ENCODE measurements at regions not wholly inside any gene's neighbourhood (a gene's known extent, or its start where the extent isn't known, plus 50 kb on each side); places are given as distances from the start of the nearest gene placed in this dataset.

DNA sequence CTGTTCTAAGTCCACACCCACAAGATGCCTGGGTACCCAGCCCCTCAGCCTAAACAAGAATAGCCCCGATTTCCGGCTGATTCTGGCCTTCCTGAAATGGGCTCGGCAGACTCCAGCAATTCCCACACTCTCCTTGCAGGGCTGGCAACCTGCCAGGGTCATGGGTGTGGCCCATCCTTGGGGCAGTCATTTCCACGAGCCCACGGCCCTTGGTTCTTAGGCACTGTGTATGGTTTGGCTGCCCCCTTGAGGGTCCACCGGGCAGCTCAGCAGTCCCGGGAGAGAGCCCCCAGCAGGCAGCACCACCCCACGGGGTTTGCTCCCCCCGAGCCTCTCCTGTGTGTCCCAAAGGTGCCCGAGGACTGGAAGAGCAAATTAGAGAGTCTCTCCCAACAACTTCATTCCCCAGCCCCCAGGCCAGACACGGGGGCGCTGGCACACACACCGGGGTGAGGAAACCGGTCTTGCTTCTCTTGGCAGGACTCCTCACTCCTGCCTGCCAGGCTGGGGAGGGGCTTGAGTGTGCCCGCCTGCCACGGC is 142.2 kb downstream of the EMX2 start:
- Mint-ChIP-seq H3K27me3 (peaks cover 7 to 19% of the 10 kb centered on the region in 2 donors), H3K4me1 (ENCODE audit: low read depth in 2 of 2) (no peaks in the 10 kb centered on the region), H3K9me3 (no peaks in the 10 kb centered on the region), H3K27ac (no peak overlapping the region), H3K36me3 (ENCODE audit: insufficient read depth) (no peaks in the 10 kb centered on the region), H3K4me3 (no peak overlapping the region)
- no peak for ATAC-seq (replicated peaks)
- DNase-seq, result no peak

DNA sequence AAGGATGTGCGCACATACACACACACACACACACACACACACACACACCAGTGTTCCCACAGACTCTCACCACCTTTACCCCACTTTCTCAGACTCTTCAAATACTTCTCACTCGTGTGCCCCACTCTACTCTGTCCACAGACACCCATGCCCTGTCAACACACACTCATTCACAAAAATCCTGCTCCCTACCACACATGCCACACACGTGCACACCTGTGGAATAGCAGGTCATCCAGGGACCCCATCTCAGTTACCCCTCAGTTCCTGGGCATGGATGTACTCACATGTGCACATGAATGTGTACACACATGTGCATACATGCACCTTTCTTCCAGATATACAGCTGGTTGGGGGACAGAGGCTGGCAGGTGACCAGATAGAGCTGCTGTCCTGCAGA is 142.9 kb downstream of the EMX2 start:
- Mint-ChIP-seq H3K36me3 (ENCODE audit: insufficient read depth) (no peaks in the 10 kb centered on the region), H3K4me3 (no peak overlapping the region), H3K27ac (no peak overlapping the region), H3K4me1 (ENCODE audit: low read depth in 2 of 2) (no peaks in the 10 kb centered on the region), H3K9me3 (no peaks in the 10 kb centered on the region), H3K27me3 (peaks cover 7 to 19% of the 10 kb centered on the region in 2 donors)
- DNase-seq (no peak), ATAC-seq (replicated peaks) (no peak)

DNA sequence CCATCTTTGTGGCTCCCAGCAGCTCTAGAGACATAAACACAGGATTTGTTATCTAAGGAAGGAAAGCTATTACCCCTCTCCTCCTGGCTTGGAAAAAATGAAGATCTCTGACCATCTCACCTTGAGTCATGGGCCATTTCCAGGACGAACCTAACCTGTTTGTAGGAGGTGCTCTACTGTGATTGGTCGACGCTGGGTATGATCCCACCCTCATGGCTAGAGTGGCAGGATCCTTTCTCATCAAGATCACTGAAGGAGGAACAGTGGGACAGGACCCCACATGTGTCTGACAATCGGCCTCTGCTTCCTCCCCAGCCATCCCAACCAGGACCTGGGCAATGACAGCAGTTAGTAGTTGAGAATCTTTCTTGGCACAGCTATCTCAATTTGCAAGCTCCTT is 144.1 kb downstream of the EMX2 start:
- Mint-ChIP-seq H3K4me3 (no peak overlapping the region), H3K4me1 (ENCODE audit: low read depth in 2 of 2) (no peaks in the 10 kb centered on the region)
- no peak for ATAC-seq (replicated peaks)

DNA sequence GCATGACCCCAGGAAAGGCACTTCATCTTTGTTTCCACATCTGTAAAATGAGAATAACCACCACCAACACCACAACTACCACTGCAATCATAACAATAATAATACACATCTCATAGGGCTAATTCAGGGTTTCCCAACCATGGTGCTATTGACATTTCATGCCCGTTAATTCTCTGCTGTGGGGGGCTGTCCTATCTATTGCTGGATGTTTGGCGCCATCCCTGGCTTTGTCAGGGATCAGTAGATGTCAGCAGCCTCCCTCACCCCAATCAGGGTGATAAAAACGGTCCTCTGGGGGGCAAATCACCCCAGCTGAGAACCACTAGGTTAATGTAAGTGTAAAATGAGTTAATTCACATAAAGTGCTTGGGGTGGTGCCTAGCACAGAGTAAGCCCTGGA is 145.8 kb downstream of the EMX2 start:
- Mint-ChIP-seq H3K27me3 (peaks cover 7 to 34% of the 10 kb centered on the region in 2 donors), H3K36me3 (ENCODE audit: insufficient read depth) (no peaks in the 10 kb centered on the region), H3K27ac (no peak overlapping the region), H3K4me3 (no peak overlapping the region), H3K4me1 (ENCODE audit: low read depth in 2 of 2) (no peaks in the 10 kb centered on the region), H3K9me3 (no peaks in the 10 kb centered on the region)
- ATAC-seq (replicated peaks), result no peak
- no peak for DNase-seq

More for the DNA sequence above, 144.1 kb downstream of the EMX2 start:
- Mint-ChIP-seq H3K9me3 (no peaks in the 10 kb centered on the region), H3K36me3 (ENCODE audit: insufficient read depth) (no peaks in the 10 kb centered on the region), H3K27me3 (peaks cover 7 to 19% of the 10 kb centered on the region in 2 donors), H3K27ac (no peak overlapping the region)
- no peak for DNase-seq

DNA sequence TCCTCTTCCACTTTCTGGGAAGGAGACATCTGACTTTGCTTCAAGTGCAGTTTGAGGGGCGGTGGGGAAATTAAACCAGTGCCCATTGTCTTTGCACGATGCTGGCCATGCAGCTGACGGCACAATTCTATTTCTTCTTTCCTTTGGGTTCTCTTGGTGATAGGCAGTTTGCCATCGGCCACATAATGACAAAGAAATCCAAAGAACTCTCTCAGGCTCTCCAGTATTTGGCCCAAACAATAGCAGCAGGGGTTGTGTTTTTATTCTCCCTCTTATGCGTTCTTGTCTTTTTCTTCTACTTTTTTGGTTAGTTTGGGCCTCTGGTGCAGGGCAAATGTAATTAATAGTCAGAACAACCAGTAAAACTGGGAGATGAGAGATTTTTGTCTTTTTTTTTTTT is 147.0 kb downstream of the EMX2 start:
- Mint-ChIP-seq H3K36me3 (ENCODE audit: insufficient read depth) (no peaks in the 10 kb centered on the region), H3K9me3 (no peaks in the 10 kb centered on the region)
- ATAC-seq (replicated peaks), result no peak

DNA sequence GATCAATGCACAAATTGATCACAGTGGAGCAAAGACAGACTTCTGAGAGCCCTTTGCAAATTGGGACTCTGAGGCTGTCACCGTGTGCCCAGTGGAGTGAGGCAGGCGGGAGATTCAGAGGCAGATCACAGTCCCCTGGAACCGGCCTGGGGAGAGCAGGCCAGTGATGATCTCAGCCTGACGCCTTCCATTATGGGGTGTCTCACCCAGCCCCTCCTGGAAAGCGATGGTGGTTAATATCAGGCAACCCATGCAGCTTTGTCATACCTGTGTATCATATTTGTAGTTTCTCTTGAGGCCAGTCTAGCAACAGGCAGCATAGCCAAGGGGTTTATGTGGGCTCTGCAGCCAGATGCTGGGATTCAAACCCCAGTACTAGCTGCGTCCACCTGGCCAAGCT is 147.8 kb downstream of the EMX2 start:
- Mint-ChIP-seq H3K4me1 (ENCODE audit: low read depth in 2 of 2) (no peaks in the 10 kb centered on the region), H3K9me3 (no peaks in the 10 kb centered on the region), H3K36me3 (ENCODE audit: insufficient read depth) (no peaks in the 10 kb centered on the region), H3K27ac (no peak overlapping the region), H3K4me3 (no peak overlapping the region), H3K27me3 (peaks cover 3 to 34% of the 10 kb centered on the region in 2 donors)
- ATAC-seq (replicated peaks) (no peak), DNase-seq (no peak)

More for the DNA sequence above, 147.0 kb downstream of the EMX2 start:
- DNase-seq, result no peak
- no peak overlapping the region for H3K27ac Mint-ChIP-seq
- peaks cover 7 to 38% of the 10 kb centered on the region in 2 donors for H3K27me3 Mint-ChIP-seq
- H3K4me1 Mint-ChIP-seq (ENCODE audit: low read depth in 2 of 2), result no peaks in the 10 kb centered on the region
- no peak overlapping the region for H3K4me3 Mint-ChIP-seq

DNA sequence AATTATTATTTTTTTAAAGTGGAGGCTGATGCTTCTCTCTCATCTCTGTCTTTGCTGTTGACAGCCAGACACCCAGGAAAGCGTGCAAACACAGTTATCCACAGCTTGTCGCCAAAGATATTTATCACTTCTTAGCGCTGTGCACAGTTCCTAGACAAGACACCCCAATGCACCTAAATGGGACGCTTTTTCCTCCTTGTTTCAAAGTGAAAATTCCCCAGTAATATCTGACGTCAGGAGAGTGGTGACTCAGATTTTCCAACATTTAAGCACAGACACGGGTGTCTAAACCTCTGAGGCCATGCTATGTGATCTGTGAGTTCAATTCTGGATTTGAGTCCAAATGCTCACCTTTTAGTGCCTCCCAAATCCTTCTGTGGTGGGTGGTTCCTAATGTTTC is 151.6 kb downstream of the EMX2 start:
- DNase-seq, result no peak
- peaks cover 11 to 32% of the 10 kb centered on the region in 2 donors for H3K27me3 Mint-ChIP-seq

DNA sequence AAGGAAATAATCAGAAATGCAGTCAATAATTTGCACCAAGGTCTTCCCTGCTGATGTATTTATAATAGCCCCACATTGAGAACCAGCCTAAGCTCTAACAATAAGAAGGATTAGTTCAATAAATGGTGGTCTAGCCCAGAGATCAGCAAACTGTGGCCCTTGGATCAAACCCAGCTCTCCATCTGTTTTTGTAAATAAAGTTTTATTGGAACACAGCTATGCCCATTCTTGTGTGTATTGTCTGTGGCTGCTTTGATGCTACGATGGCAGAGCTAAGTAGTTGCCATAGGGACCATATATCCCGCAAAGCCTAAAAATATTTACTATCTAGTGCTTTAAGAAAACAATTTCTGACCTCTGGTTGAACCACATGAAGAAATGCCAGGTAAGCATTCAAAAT is 154.9 kb downstream of the EMX2 start:
- H3K27ac Mint-ChIP-seq, result no peak overlapping the region
- no peak overlapping the region for H3K4me3 Mint-ChIP-seq
- DNase-seq (no peak), ATAC-seq (replicated peaks) (no peak)
- no peaks in the 10 kb centered on the region for H3K4me1 Mint-ChIP-seq (ENCODE audit: low read depth in 2 of 2)
- H3K9me3 Mint-ChIP-seq, result peaks cover 2 to 7% of the 10 kb centered on the region in 2 donors
- peaks cover 11 to 25% of the 10 kb centered on the region in 2 donors for H3K27me3 Mint-ChIP-seq
- H3K36me3 Mint-ChIP-seq (ENCODE audit: insufficient read depth), result no peaks in the 10 kb centered on the region

More for the DNA sequence above, 151.6 kb downstream of the EMX2 start:
- Mint-ChIP-seq H3K4me3 (no peak overlapping the region), H3K27ac (no peak overlapping the region), H3K9me3 (peaks cover 2 to 6% of the 10 kb centered on the region in 2 donors), H3K4me1 (ENCODE audit: low read depth in 2 of 2) (no peaks in the 10 kb centered on the region), H3K36me3 (ENCODE audit: insufficient read depth) (no peaks in the 10 kb centered on the region)
- ATAC-seq (replicated peaks), result no peak

DNA sequence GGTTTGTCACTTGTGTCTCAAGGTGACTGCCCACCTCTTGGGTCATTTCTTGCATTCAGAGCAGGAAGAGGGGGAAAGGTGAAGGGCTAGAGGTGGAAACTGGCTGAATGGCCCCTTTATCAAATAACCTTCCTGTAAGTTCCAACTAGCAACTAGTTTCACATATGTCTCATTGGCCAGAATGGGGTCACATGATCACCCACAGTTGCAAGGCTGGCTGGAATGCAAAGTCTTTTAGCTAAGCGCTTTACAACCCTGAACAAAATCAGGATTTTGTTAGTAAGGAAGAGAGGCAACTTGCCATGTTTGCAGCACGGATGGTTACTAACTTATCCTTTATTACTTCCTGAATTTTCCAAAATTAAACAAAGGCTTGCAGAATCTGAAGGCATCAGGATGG is 156.3 kb downstream of the EMX2 start:
- Mint-ChIP-seq H3K36me3 (ENCODE audit: insufficient read depth) (no peaks in the 10 kb centered on the region), H3K27me3 (peaks cover 12 to 13% of the 10 kb centered on the region in 2 donors), H3K27ac (no peak overlapping the region), H3K9me3 (peaks cover 2 to 7% of the 10 kb centered on the region in 2 donors), H3K4me1 (ENCODE audit: low read depth in 2 of 2) (no peaks in the 10 kb centered on the region), H3K4me3 (no peak overlapping the region)
- no peak for DNase-seq
- no peak for ATAC-seq (replicated peaks)

DNA sequence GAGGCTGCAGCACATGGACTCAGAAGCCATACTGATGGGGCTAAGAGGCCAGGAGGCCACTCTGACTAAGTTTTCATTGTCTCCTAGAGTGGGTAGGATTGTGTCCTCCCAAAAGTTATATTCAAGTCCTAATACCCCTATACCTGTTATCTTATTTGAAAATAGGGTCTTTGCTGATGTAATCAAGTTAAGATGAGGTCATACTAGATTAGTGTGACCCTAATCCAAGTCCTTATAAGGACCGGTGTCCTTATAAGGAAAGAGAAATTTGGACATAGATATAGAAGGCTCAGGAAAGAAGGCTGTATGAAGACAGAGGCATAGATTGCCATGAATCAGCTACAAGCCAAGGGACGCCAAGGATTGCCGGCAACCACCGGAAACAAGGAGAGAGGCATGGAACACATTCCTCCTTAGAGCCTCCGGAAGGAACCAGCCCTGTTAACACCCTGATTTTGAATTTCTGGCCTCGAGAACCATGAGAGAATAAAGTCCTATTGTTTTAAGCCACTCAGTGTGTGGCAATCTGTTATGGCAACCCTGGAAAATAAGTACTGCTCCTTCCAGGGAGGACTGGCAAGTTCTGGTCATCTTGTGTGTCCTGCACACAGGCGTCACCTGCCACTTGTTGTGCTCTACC is 157.0 kb downstream of the EMX2 start:
- peaks cover 13 to 16% of the 10 kb centered on the region in 2 donors for H3K27me3 Mint-ChIP-seq
- H3K9me3 Mint-ChIP-seq, result peaks cover 2 to 7% of the 10 kb centered on the region in 2 donors
- H3K4me3 Mint-ChIP-seq, result no peak overlapping the region
- H3K4me1 Mint-ChIP-seq (ENCODE audit: low read depth in 2 of 2), result no peaks in the 10 kb centered on the region
- ATAC-seq (replicated peaks) (no peak), DNase-seq (no peak)
- H3K27ac Mint-ChIP-seq, result no peak overlapping the region
- H3K36me3 Mint-ChIP-seq (ENCODE audit: insufficient read depth), result no peaks in the 10 kb centered on the region

DNA sequence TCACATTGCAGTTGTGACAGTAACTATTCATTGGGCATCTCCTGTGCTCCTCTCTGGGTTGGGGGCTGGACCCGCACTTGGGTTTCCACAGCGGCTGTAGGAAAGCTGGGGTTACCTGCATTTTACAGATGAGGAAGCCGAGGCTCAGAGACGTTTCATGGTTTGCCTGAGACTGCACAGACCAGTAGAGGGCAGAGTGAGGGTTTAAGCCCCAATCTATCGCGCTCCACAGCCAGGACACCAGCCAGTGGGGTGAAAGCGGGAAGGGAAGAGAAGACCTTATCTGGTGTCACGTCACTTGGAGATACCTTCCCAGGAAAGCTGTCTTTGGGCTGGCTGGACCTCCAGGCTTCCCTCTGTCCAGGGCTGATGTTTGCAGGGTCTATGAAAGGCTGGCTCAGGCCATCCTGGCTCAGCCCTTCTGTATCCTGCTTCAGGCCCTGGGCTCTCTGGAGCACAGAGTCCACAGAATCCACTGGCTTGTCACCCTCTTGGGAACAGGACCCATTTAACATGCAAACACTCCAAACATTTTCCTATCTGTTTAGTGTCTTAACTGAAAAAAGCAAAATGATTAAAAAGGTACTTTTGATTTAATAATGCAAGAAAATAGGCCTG is 167.7 kb downstream of the EMX2 start:
- Mint-ChIP-seq H3K27me3 (peaks cover 10 to 13% of the 10 kb centered on the region in 2 donors), H3K36me3 (ENCODE audit: insufficient read depth) (no peaks in the 10 kb centered on the region), H3K4me3 (no peak overlapping the region), H3K4me1 (ENCODE audit: low read depth in 2 of 2) (no peaks in the 10 kb centered on the region), H3K27ac (no peak overlapping the region), H3K9me3 (peaks cover 2 to 7% of the 10 kb centered on the region in 2 donors)
- DNase-seq, result no peak
- no peak for ATAC-seq (replicated peaks)

DNA sequence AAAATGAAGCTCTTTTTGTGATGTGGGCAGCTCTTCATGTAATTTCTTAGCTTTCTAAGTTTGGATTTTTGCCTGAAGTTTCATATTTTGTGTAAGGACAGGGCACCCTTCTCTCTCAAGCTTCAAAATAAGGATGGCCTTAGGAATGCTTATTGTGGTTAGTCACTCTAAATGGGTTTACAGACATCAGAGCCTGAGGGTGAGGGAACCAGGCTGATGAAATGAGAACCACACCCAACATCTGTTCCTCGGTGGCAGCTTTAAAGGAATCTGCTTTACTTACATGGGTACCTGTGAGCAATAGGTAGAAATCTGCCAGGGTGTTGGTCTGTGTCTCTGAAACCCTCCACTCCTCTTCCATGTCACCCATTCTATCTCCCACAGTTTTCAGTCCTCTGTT is 174.3 kb downstream of the EMX2 start:
- H3K4me1 Mint-ChIP-seq (ENCODE audit: low read depth in 2 of 2), result no peaks in the 10 kb centered on the region
- no peak overlapping the region for H3K27ac Mint-ChIP-seq
- DNase-seq (no peak), ATAC-seq (replicated peaks) (no peak)
- no peak overlapping the region for H3K4me3 Mint-ChIP-seq
- no peaks in the 10 kb centered on the region for H3K36me3 Mint-ChIP-seq (ENCODE audit: insufficient read depth)
- peaks cover 2 to 14% of the 10 kb centered on the region in 2 donors for H3K9me3 Mint-ChIP-seq
- H3K27me3 Mint-ChIP-seq, result peaks cover 14 to 30% of the 10 kb centered on the region in 2 donors

DNA sequence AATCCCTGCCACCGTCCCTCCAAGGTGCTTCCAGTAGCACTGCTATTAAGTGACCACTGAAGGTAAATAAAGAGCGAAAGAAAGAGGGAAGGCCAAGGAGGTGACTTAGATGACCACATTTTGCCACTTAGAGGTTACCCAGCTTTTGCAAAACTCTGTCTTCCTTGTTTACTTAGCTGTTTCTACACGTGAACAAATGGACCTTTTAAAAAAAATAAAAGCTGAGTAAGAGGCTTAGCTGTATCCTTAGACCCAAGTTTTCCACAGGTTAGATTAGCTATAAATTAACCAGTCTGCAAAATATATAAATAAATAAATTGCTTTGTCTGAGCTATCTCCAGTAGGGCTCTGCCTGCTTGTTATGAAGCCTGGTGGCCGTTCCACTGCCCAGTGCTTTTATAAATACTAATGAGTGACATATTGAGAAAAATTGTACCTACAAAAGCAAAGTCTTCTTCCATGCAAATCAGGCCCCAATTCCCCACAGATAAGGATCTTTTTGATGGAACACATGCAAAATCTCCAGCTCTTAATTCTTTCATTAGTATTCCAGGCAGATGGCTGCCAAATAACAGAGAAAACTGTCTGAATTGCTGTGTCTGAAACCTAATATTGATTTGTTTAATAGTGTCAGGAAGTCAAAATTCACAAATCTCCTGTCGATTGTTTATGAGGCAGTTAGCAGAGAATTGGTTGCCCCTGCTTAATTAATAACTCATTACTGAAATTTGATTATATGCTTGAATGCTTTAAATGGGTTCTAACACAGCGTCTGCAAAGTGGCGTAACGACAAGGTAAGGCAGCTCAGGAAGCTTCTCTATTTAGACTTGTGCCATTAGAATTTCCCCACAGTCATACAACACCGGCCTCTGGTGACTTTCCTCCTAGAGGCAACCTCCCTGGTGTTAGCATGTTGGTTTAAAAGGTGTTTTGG is 176.7 kb downstream of the EMX2 start:
- H3K27ac Mint-ChIP-seq, result no peak overlapping the region
- H3K4me3 Mint-ChIP-seq, result no peak overlapping the region
- H3K36me3 Mint-ChIP-seq (ENCODE audit: insufficient read depth), result no peaks in the 10 kb centered on the region
- ATAC-seq (replicated peaks) (no peak), DNase-seq (no peak)
- peaks cover 0 to 7% of the 10 kb centered on the region in 2 donors for H3K9me3 Mint-ChIP-seq
- H3K4me1 Mint-ChIP-seq (ENCODE audit: low read depth in 2 of 2), result no peaks in the 10 kb centered on the region
- peaks cover 7 to 35% of the 10 kb centered on the region in 2 donors for H3K27me3 Mint-ChIP-seq
